AG09319 (cell line): ENCODE measurements at regions not wholly inside any gene's neighbourhood (a gene's known extent, or its start where the extent isn't known, plus 50 kb on each side); places are given as distances from the start of the nearest gene placed in this dataset.

Source experiments
- DNase-seq: peaks from one replicate; pipeline ENCODE4 v3.0.0-alpha.2; 2010; ENCODE audit warnings: low read depth; ENCODE audit errors: extremely low read depth
- CTCF ChIP-seq: IDR thresholded peaks from 2 replicates; pipeline ENCODE4 v1.5.1; 2011; ENCODE audit warnings: low read depth, mild to moderate bottlenecking, inconsistent platforms, low read length, moderate library complexity

- TF ChIP-seq CTCF, result no peak
- no peak for DNase-seq
Measured at GRCh38 chr3:72193771-72194430, 409.0 kb upstream of the PROK2 start.

GRCh38 chr3:72192572-72192971, 407.6 kb upstream of the PROK2 start:
- TF ChIP-seq CTCF, result no peak
- DNase-seq, result no peak

- no peak for TF ChIP-seq CTCF
Measured at GRCh38 chr3:72191209-72191960, 406.4 kb upstream of the PROK2 start.

GRCh38 chr3:72190050-72190449, 405.1 kb upstream of the PROK2 start:
- no peak for DNase-seq
- no peak for TF ChIP-seq CTCF

More at GRCh38 chr3:72191209-72191960, 406.4 kb upstream of the PROK2 start:
- no peak for DNase-seq

GRCh38 chr3:72189339-72189738, 404.4 kb upstream of the PROK2 start:
- TF ChIP-seq CTCF, result no peak
- no peak for DNase-seq

- TF ChIP-seq CTCF, result no peak
- no peak for DNase-seq
Measured at GRCh38 chr3:72188536-72188935, 403.6 kb upstream of the PROK2 start.

GRCh38 chr3:72187131-72187530, 402.2 kb upstream of the PROK2 start:
- no peak; the same call in 1 of the 2 replicates for TF ChIP-seq CTCF
- DNase-seq, result no peak
